Spleen (tissue), 11 donors: ENCODE measurements at regions not wholly inside any gene's neighbourhood (a gene's known extent, or its start where the extent isn't known, plus 50 kb on each side); places are given as distances from the start of the nearest gene placed in this dataset.

Experiments used
- DNase-seq: peaks from one replicate; pipeline ENCODE4 v3.0.0-alpha.2; 2020
- H3K27ac ChIP-seq, 8 donors: fragments of 200-600 bp; sonication (generic) in 7 of 8; 1 replicate in 4 of 8; 2 replicates in 4 of 8; pipeline versions ENCODE4 v1.5.0 to v1.8.0; 2016 to 2021; ENCODE audit warnings: inconsistent platforms in 4 of 8, mild to moderate bottlenecking in 4 of 8, moderate library complexity in 1 of 8
- H3K27me3 ChIP-seq, 7 donors: fragments of 200-600 bp; sonication (generic) in 6 of 7; replicated peaks in 1 of 7; 1 replicate in 4 of 7; 2 replicates in 3 of 7; pipeline versions ENCODE4 v1.5.0 to v1.8.0; 2016 to 2021; ENCODE audit warnings: inconsistent platforms in 3 of 7, mild to moderate bottlenecking in 1 of 7
- H3K36me3 ChIP-seq, 6 donors: fragments of 200-600 bp; sonication (generic) in 5 of 6; 1 replicate in 4 of 6; 2 replicates in 2 of 6; pipeline versions ENCODE4 v1.5.0 to v1.8.0; 2016 to 2021; ENCODE audit warnings: inconsistent platforms in 2 of 6
- H3K4me1 ChIP-seq, 6 donors: fragments of 200-600 bp; sonication (generic) in 5 of 6; 1 replicate in 3 of 6; 2 replicates in 3 of 6; pipeline versions ENCODE4 v1.5.0 to v1.8.0; 2016 to 2021; ENCODE audit warnings: inconsistent platforms in 3 of 6
- H3K4me3 ChIP-seq, 8 donors: fragments of 200-600 bp; sonication (generic) in 7 of 8; 1 replicate in 4 of 8; 2 replicates in 4 of 8; pipeline versions ENCODE4 v1.5.0 to v1.8.0; 2016 to 2021; ENCODE audit warnings: inconsistent platforms in 4 of 8, mild to moderate bottlenecking in 4 of 8, moderate library complexity in 2 of 8
- H3K9me3 ChIP-seq, 8 donors: fragments of 200-600 bp; sonication (generic) in 7 of 8; 1 replicate in 4 of 8; 2 replicates in 4 of 8; pipeline versions ENCODE4 v1.5.0 to v1.8.0; 2016 to 2021; ENCODE audit warnings: inconsistent platforms in 4 of 8
- POLR2A ChIP-seq, 3 donors: fragments of 450-650 bp; IDR thresholded peaks; one replicate each; pipeline ENCODE4 v1.5.1; 2017; ENCODE audit warnings: antibody characterized with exemption in 3 of 3, mild to moderate bottlenecking in 1 of 3
- POLR2AphosphoS5 ChIP-seq, 3 donors: sonication (generic); formaldehyde crosslinking; IDR thresholded peaks; one replicate each; pipeline ENCODE4 v1.5.1; 2017; ENCODE audit warnings: antibody characterized with exemption in 3 of 3
- WGBS, 5 donors: extraction: QIAGEN DNeasy Blood & Tissue Kit in 3 of 5; methylation state at CpG; one replicate each; pipeline versions ENCODE4 v1.1.5 to v1.1.7; 2013 to 2018; 5-methylcytosine and 5-hydroxymethylcytosine counted together
- intact Hi-C: fragments of 100-400 bp; cut with DNase I; formaldehyde crosslinking; loops from one replicate; pipeline ENCODE4 v1.15.0; 2023; ENCODE audit warnings: low total_unique reads
- TF ChIP-seq, protein P1 (sequence below), 11 experiments: fragments of 200-600 bp in 7 of 11; fragments of 450-650 bp in 4 of 11; sonication (generic) in 4 of 11; IDR thresholded peaks in 8 of 11; conservative IDR thresholded peaks in 3 of 11; 1 replicate in 7 of 11; 2 replicates in 4 of 11; pipeline versions ENCODE4 v1.4.0 to v1.8.0; 2016 to 2021; ENCODE audit warnings: antibody characterized with exemption in 11 of 11, inconsistent platforms in 4 of 11, mild to moderate bottlenecking in 1 of 11
- donor health status: healthy with polysubstance abuse.
- donor health status: DM: no; HTN: no; CAD: no; lungs with moderate emphysema.
- donor health status: DM: no; HTN: no; CAD: no.
- donor health status: Bipolar disorder and iron deficiency.
- donor health status: healthy.
- donor health status: DM: no; HTN: no; CAD: no.
- donor health status: DM: yes; HTN: yes; CAD: no.

DNA sequence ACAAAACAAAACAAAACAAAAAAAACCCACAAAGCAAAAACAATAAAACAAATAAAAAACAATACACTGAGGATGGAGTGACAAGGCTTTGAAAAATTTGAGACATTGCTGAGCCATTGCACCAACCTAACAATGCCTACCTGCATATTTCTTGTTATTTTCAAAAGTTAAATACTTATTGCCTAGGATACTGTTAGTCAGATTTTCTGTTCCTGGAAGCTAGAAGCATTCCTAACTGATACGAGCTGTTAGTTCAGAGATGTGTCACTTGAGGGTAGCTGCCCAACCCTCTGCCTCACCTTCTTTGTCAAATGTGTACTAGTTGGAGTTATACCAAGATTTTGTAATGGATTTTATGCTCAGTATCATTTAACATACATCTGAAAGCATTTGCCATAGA lies 187.2 kb downstream of the TXNL1 start:
- Histone ChIP-seq H3K4me1 (peaks cover 0 to 16% (median 0%) of the 10 kb centered on the region in 6 donors), H3K36me3 (no peaks in the 10 kb centered on the region), H3K9me3 (no peaks in the 10 kb centered on the region), H3K4me3 (no peak overlapping the region), H3K27ac (no peak overlapping the region), H3K27me3 (no peaks in the 10 kb centered on the region)
- TF ChIP-seq, protein P1, sequence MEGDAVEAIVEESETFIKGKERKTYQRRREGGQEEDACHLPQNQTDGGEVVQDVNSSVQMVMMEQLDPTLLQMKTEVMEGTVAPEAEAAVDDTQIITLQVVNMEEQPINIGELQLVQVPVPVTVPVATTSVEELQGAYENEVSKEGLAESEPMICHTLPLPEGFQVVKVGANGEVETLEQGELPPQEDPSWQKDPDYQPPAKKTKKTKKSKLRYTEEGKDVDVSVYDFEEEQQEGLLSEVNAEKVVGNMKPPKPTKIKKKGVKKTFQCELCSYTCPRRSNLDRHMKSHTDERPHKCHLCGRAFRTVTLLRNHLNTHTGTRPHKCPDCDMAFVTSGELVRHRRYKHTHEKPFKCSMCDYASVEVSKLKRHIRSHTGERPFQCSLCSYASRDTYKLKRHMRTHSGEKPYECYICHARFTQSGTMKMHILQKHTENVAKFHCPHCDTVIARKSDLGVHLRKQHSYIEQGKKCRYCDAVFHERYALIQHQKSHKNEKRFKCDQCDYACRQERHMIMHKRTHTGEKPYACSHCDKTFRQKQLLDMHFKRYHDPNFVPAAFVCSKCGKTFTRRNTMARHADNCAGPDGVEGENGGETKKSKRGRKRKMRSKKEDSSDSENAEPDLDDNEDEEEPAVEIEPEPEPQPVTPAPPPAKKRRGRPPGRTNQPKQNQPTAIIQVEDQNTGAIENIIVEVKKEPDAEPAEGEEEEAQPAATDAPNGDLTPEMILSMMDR (IDR thresholded peaks at IDR 0.05 in 8 of 11, conservative IDR thresholded peaks at IDR 0.05 in 3 of 11): no peak
- TF ChIP-seq POLR2AphosphoS5 (IDR thresholded peaks at IDR 0.05): no peak
- no peak for TF ChIP-seq POLR2A (IDR thresholded peaks at IDR 0.05)
- no peak for DNase-seq
- intact Hi-C loops: no loop called here
- WGBS, 5 donors: 69 to 85% (median 81%) methylated on average over 1 of the region's 1 CpG

GRCh38 chr18:56448751-56449150 lies 189.6 kb downstream of the TXNL1 start:
- no peak overlapping the region for H3K27ac ChIP-seq
- no peaks in the 10 kb centered on the region for H3K9me3 ChIP-seq
- H3K27me3 ChIP-seq: no peaks in the 10 kb centered on the region
- peaks cover 0 to 28% (median 3%) of the 10 kb centered on the region in 6 donors for H3K4me1 ChIP-seq
- intact Hi-C loops: no loop called here
- no peak for DNase-seq
- no peak for TF ChIP-seq POLR2AphosphoS5 (IDR thresholded peaks at IDR 0.05)
- TF ChIP-seq, protein P1 (IDR thresholded peaks at IDR 0.05 in 8 of 11, conservative IDR thresholded peaks at IDR 0.05 in 3 of 11): no peak
- TF ChIP-seq POLR2A (IDR thresholded peaks at IDR 0.05): no peak
- WGBS, 5 donors: 78 to 91% (median 84%) methylated on average over 5 of the region's 5 CpGs
- H3K36me3 ChIP-seq: no peaks in the 10 kb centered on the region
- no peak overlapping the region for H3K4me3 ChIP-seq

DNA sequence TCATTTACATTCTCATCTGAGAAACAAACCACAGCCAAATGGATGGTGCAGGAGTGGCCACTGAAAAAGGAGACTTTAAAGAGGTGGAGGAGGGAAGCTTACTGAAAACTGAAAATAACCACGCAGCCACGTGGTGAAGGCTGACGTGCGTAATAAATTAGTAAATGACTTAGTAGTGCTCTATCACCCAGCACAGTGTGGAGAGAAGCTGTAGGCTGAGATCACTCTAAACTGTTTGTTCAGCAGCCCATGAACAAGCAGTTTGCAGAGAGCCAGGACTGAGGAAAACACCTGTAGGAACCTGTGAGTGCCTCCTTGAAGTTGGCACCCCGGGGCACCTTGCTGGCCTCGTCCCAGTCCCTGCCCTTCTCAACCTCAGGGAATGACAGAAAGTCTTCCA lies 193.0 kb downstream of the TXNL1 start:
- Histone ChIP-seq H3K4me1 (peaks cover 0 to 36% (median 7%) of the 10 kb centered on the region in 6 donors), H3K9me3 (peaks cover 0 to 10% (median 0%) of the 10 kb centered on the region in 8 donors), H3K36me3 (no peaks in the 10 kb centered on the region), H3K27ac (no peak overlapping the region), H3K27me3 (no peaks in the 10 kb centered on the region), H3K4me3 (no peak overlapping the region)
- WGBS, 5 donors: 56 to 75% (median 63%) methylated on average over 6 of the region's 6 CpGs
- intact Hi-C loops: no loop called here
- TF ChIP-seq, protein P1 (IDR thresholded peaks at IDR 0.05 in 8 of 11, conservative IDR thresholded peaks at IDR 0.05 in 3 of 11): no peak
- TF ChIP-seq POLR2A (IDR thresholded peaks at IDR 0.05): no peak
- TF ChIP-seq POLR2AphosphoS5 (IDR thresholded peaks at IDR 0.05): no peak
- no peak for DNase-seq

- 48 to 80% (median 72%) methylated on average over 3 of the region's 3 CpGs for WGBS, 5 donors
- Histone ChIP-seq H3K36me3 (no peaks in the 10 kb centered on the region), H3K4me1 (peaks cover 0 to 36% (median 7%) of the 10 kb centered on the region in 6 donors), H3K27ac (peak overlapping the region in 4 of 8 donors; percentile 19 to 65 (median 54)), H3K27me3 (no peaks in the 10 kb centered on the region), H3K9me3 (peaks cover 0 to 10% (median 0%) of the 10 kb centered on the region in 8 donors), H3K4me3 (no peak overlapping the region)
- intact Hi-C loops: no loop called here
- TF ChIP-seq POLR2A (IDR thresholded peaks at IDR 0.05) (no peak), POLR2AphosphoS5 (IDR thresholded peaks at IDR 0.05) (no peak)
- TF ChIP-seq, protein P1 (IDR thresholded peaks at IDR 0.05 in 8 of 11, conservative IDR thresholded peaks at IDR 0.05 in 3 of 11): no peak
- no peak for DNase-seq
These were observed 194.2 kb downstream of the TXNL1 start for GRCh38 chr18:56444201-56444600.
